K562 (cell line): ENCODE measurements at regions not wholly inside any gene's neighbourhood (a gene's known extent, or its start where the extent isn't known, plus 50 kb on each side); places are given as distances from the start of the nearest gene placed in this dataset.

ENCODE experiments used
- HOMEZ ChIP-seq: fragments of 250-450 bp; sonication (Bioruptor Pico); IDR thresholded peaks from 2 replicates; pipeline ENCODE4 v1.4.0; 2020; ENCODE audit warnings: mild to moderate bottlenecking, moderate library complexity
- MED1 ChIP-seq: sonication (generic); formaldehyde crosslinking; IDR thresholded peaks from 2 replicates; pipeline ENCODE4 v1.8.1; 2023; ENCODE audit warnings: missing genetic modification reagents, borderline replicate concordance
- NFIC ChIP-seq: fragments of 450-650 bp; IDR thresholded peaks from 2 replicates; pipeline ENCODE4 v1.6.1; 2017; ENCODE audit warnings: mild to moderate bottlenecking, inconsistent platforms
- SIN3B ChIP-seq: fragments of 450-650 bp; IDR thresholded peaks from 2 replicates; pipeline ENCODE4 v1.6.1; 2017; ENCODE audit warnings: low read depth, mild to moderate bottlenecking, moderate library complexity
- SPI1 ChIP-seq: IDR thresholded peaks from 2 replicates; pipeline ENCODE4 v1.6.1; 2011; ENCODE audit warnings: low read depth, low read length, control low read depth, borderline replicate concordance
- ZBTB33 ChIP-seq: sonication (generic); formaldehyde crosslinking; IDR thresholded peaks from 2 replicates; pipeline ENCODE4 v1.8.1; 2023; ENCODE audit warnings: mild to moderate bottlenecking, missing genetic modification reagents
- ZC3H4 ChIP-seq: sonication (generic); formaldehyde crosslinking; IDR thresholded peaks from 2 replicates; pipeline ENCODE4 v1.9.0; 2021; ENCODE audit warnings: missing genetic modification reagents, borderline replicate concordance
- ZNF165 ChIP-seq: fragments of 250-450 bp; sonication (Bioruptor Pico); IDR thresholded peaks from 2 replicates; pipeline ENCODE4 v1.4.0; 2020; ENCODE audit warnings: borderline replicate concordance
- TF ChIP-seq, protein P1 (sequence below): sonication (generic); formaldehyde crosslinking; IDR thresholded peaks from 2 replicates; pipeline ENCODE4 v1.8.0; 2022; ENCODE audit warnings: mild to moderate bottlenecking, missing genetic modification reagents

- TF ChIP-seq SPI1: no peak
- TF ChIP-seq ZC3H4 (CRISPR knock-in tag): no peak
- no peak for TF ChIP-seq ZNF165 (CRISPR knock-in tag)
- TF ChIP-seq NFIC: no peak
- no peak for TF ChIP-seq MED1 (CRISPR knock-in tag)
- no peak for TF ChIP-seq ZBTB33 (CRISPR knock-in tag)
- TF ChIP-seq SIN3B: no peak
- no peak for TF ChIP-seq HOMEZ (CRISPR knock-in tag)
- TF ChIP-seq, protein P1, sequence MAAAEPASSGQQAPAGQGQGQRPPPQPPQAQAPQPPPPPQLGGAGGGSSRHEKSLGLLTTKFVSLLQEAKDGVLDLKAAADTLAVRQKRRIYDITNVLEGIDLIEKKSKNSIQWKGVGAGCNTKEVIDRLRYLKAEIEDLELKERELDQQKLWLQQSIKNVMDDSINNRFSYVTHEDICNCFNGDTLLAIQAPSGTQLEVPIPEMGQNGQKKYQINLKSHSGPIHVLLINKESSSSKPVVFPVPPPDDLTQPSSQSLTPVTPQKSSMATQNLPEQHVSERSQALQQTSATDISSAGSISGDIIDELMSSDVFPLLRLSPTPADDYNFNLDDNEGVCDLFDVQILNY: no peak
Observed at GRCh38 chr12:127820846-127821245, 446.1 kb upstream of the TMEM132C start.
